ENCODE measurements at regions not wholly inside any gene's neighbourhood (a gene's known extent, or its start where the extent isn't known, plus 50 kb on each side); places are given as distances from the start of the nearest gene placed in this dataset.
A peak's percentile ranks its signal among the peaks of the same experiment; 100 is the strongest.
"Not testable (repeated sequence)": the region's sequence is repeated elsewhere in the genome, so short reads cannot be mapped to it uniquely, and the experiment has no call there.

- DNase-seq, result no peak
These were observed 389.1 kb upstream of the PROK2 start for GRCh38 chr3:72174040-72174439.

GRCh38 chr3:72171946-72172345 is 387.0 kb upstream of the PROK2 start:
- DNase-seq, result no peak

GRCh38 chr3:72171463-72171881 is 386.5 kb upstream of the PROK2 start:
- DNase-seq, result no peak

- DNase-seq, result no peak
These were observed 384.9 kb upstream of the PROK2 start for GRCh38 chr3:72169561-72170472.

GRCh38 chr3:72169120-72169519 is 384.2 kb upstream of the PROK2 start:
- no peak for DNase-seq

- DNase-seq, result no peak
These were observed 380.9 kb upstream of the PROK2 start for GRCh38 chr3:72165808-72166207.

- DNase-seq, result no peak
These were observed 380.4 kb upstream of the PROK2 start for GRCh38 chr3:72165317-72165716.

- no peak for DNase-seq
These were observed 379.7 kb upstream of the PROK2 start for GRCh38 chr3:72164635-72164978.

- no peak for DNase-seq
These were observed 379.1 kb upstream of the PROK2 start for GRCh38 chr3:72163809-72164634.

- DNase-seq, result no peak
These were observed 377.8 kb upstream of the PROK2 start for GRCh38 chr3:72162649-72163184.

GRCh38 chr3:72161881-72162595 is 377.1 kb upstream of the PROK2 start:
- DNase-seq, result no peak

- DNase-seq, result not testable (repeated sequence)
These were observed 376.3 kb upstream of the PROK2 start for GRCh38 chr3:72161285-72161684.

- no peak for DNase-seq
These were observed 375.4 kb upstream of the PROK2 start for GRCh38 chr3:72160351-72160750.

GRCh38 chr3:72159487-72159886 is 374.5 kb upstream of the PROK2 start:
- DNase-seq, result no peak

GRCh38 chr3:72158639-72159326 is 373.8 kb upstream of the PROK2 start:
- DNase-seq, result no peak

GRCh38 chr3:72157748-72158638 is 373.0 kb upstream of the PROK2 start:
- no peak for DNase-seq

GRCh38 chr3:72155391-72156064 is 370.6 kb upstream of the PROK2 start:
- peak; percentile 67 for DNase-seq

GRCh38 chr3:72154391-72155335 is 369.7 kb upstream of the PROK2 start:
- no peak for DNase-seq

Data from hindlimb muscle (tissue), 1 donor.